K562 (cell line): ENCODE measurements at regions not wholly inside any gene's neighbourhood (a gene's known extent, or its start where the extent isn't known, plus 50 kb on each side); places are given as distances from the start of the nearest gene placed in this dataset.

ENCODE experiments used
- CREB1 ChIP-seq, 2 experiments: sonication (generic) in 1 of 2; formaldehyde crosslinking in 1 of 2; IDR thresholded peaks; 2 replicates each; pipeline versions ENCODE4 v1.6.1 to v1.8.0; 2012 to 2022; ENCODE audit warnings: inconsistent platforms in 1 of 2, mild to moderate bottlenecking in 1 of 2, missing genetic modification reagents in 1 of 2, moderate library complexity in 1 of 2
- FOSL1 ChIP-seq: fragments of 200-800 bp; sonication (Bioruptor generic); conservative IDR thresholded peaks from 2 replicates; pipeline ENCODE4 v1.6.1; 2016; ENCODE audit warnings: missing genetic modification characterization, missing compliant biosample characterization
- KLF13 ChIP-seq: fragments of 450-650 bp; IDR thresholded peaks from 2 replicates; pipeline ENCODE4 v1.6.1; 2016; ENCODE audit warnings: missing genetic modification characterization, low read depth, mild to moderate bottlenecking, missing compliant biosample characterization, moderate library complexity, borderline replicate concordance
- NCOR1 ChIP-seq: fragments of 450-650 bp; IDR thresholded peaks from 2 replicates; pipeline ENCODE4 v1.6.1; 2016; ENCODE audit warnings: mild to moderate bottlenecking, moderate library complexity
- POLR2A ChIP-seq: fragments of 450-650 bp; conservative IDR thresholded peaks from 2 replicates; pipeline ENCODE4 v1.6.1; 2016
- SMAD1 ChIP-seq: fragments of 150-350 bp; IDR thresholded peaks from 2 replicates; pipeline ENCODE4 v1.6.1; 2014; ENCODE audit warnings: low read length, low read depth; ENCODE audit not compliant: partially characterized antibody
- TAF1 ChIP-seq: IDR thresholded peaks from 2 replicates; pipeline ENCODE4 v1.6.1; 2011; ENCODE audit warnings: mild to moderate bottlenecking, low read length, moderate library complexity; ENCODE audit not compliant: insufficient read depth, control insufficient read depth, severe bottlenecking; ENCODE audit errors: extremely low read depth
- ZNF24 ChIP-seq: fragments of 450-650 bp; IDR thresholded peaks from 2 replicates; pipeline ENCODE4 v1.6.1; 2016
- TF ChIP-seq, protein P1 (sequence below), 3 experiments: IDR thresholded peaks in 2 of 3; conservative IDR thresholded peaks in 1 of 3; 2 replicates each; pipeline ENCODE4 v1.5.1; 2011 to 2012; ENCODE audit warnings: low read length in 3 of 3, mild to moderate bottlenecking in 3 of 3, control low read depth in 2 of 3, improper control_type of control experiment in 1 of 3, inconsistent platforms in 1 of 3, low read depth in 1 of 3, mixed read lengths in 1 of 3, moderate library complexity in 1 of 3; ENCODE audit not compliant: insufficient read depth in 2 of 3

DNA sequence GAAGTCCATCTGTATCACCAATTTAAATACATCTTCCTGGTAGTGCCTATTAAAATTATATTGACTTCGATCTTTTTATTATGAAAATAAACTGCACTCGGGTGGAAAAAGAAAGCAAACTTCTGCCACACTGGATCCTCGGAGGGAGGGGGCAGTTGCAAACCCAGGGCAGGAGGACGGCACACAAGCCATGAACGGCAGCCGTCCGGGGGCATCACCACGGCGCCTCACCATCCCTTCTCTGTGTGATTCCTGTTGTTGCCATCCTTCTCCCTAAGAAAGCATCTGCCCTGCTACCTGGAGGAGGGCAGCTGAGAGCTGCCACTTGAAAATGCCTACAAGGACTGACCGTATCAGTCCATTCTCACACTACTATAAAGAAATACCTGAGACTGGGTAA lies 53.9 kb upstream of the ENPP7 start:
- no peak for TF ChIP-seq NCOR1
- no peak for TF ChIP-seq KLF13 (tag)
- TF ChIP-seq TAF1: no peak
- no peak for TF ChIP-seq SMAD1
- no peak for TF ChIP-seq CREB1 (IDR thresholded peaks at IDR 0.05)
- TF ChIP-seq CREB1 (CRISPR knock-in tag; IDR thresholded peaks at IDR 0.05): no peak
- no peak for TF ChIP-seq FOSL1
- TF ChIP-seq ZNF24: no peak
- TF ChIP-seq, protein P1, sequence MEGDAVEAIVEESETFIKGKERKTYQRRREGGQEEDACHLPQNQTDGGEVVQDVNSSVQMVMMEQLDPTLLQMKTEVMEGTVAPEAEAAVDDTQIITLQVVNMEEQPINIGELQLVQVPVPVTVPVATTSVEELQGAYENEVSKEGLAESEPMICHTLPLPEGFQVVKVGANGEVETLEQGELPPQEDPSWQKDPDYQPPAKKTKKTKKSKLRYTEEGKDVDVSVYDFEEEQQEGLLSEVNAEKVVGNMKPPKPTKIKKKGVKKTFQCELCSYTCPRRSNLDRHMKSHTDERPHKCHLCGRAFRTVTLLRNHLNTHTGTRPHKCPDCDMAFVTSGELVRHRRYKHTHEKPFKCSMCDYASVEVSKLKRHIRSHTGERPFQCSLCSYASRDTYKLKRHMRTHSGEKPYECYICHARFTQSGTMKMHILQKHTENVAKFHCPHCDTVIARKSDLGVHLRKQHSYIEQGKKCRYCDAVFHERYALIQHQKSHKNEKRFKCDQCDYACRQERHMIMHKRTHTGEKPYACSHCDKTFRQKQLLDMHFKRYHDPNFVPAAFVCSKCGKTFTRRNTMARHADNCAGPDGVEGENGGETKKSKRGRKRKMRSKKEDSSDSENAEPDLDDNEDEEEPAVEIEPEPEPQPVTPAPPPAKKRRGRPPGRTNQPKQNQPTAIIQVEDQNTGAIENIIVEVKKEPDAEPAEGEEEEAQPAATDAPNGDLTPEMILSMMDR (IDR thresholded peaks at IDR 0.05 in 2 of 3, conservative IDR thresholded peaks at IDR 0.05 in 1 of 3; ENCODE audit: insufficient read depth in 2 of 3, low read depth in 1 of 3, low read length in 3 of 3): no peak
- no peak for TF ChIP-seq POLR2A
